ENCODE measurements at regions not wholly inside any gene's neighbourhood (a gene's known extent, or its start where the extent isn't known, plus 50 kb on each side); places are given as distances from the start of the nearest gene placed in this dataset.

DNA sequence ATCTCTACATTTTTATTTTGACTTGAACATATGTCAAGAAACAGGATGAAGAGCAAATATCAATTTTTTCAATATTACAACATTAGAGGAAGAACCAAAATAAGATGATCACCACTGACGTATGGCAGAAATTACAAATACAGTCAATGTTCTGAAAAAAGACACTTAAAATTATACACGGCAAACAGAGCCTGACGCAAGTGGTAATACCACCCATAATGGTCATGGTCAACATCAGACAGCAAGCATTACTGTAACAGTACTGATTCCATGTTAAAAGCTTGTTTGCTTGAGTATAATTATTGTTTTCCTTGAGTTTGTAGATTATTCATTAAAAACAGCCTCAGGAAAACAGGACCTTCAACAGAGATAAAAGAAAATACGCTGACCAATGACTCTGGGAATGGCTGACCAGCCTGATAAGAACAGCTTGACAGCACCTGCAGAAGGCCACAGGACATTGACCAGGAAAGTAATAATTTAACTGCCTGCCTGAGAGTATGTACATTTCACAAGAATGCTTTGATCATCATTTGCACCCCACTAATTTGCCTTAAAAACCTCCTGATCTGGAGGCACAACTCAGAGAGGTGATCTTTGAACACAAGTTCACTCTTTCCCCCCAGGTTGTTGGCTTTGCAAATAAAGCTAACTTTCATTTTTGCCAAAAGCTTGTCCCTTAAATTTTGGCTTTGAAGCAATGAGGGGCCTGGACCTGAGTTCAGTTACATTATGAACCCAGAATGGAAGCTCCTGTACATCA is 187.3 kb downstream of the IPO8 start:
- POLR2A ChIA-PET: no interaction called here
- H3K9me3 Mint-ChIP-seq: no peaks in the 10 kb centered on the region
- H3K36me3 Mint-ChIP-seq: no peaks in the 10 kb centered on the region
- H3K9me3 ChIP-seq: no peaks in the 10 kb centered on the region
- H3K4me1 ChIP-seq (ENCODE audit: control insufficient read depth in 1 of 2, extremely low read depth in 1 of 2, insufficient read depth in 2 of 2, low read length in 2 of 2): no peaks in the 10 kb centered on the region
- no peaks in the 10 kb centered on the region for H3K36me3 ChIP-seq (ENCODE audit: control insufficient read depth in 2 of 2, extremely low read depth in 1 of 2, insufficient read depth in 1 of 2, low read length in 1 of 2)
- ATAC-seq (replicated peaks in 1 of 4): no peak
- H3K4me3 Mint-ChIP-seq: no peak overlapping the region
- 29% methylated on average over 1 of the region's 4 CpGs for WGBS (ENCODE audit: insufficient coverage)
- H3K4me3 ChIP-seq (ENCODE audit: control insufficient read depth in 1 of 2, extremely low read depth in 1 of 2, low read length in 1 of 2): no peak overlapping the region
- H3K27me3 Mint-ChIP-seq: peaks cover 0 to 2% of the 10 kb centered on the region in 2 donors
- CTCF ChIA-PET: no interaction called here
- no peak for DNase-seq
- peaks cover 0 to 5% of the 10 kb centered on the region in 2 experiments for H3K27me3 ChIP-seq (replicated peaks in 1 of 2; ENCODE audit: control insufficient read depth in 2 of 2, extremely low read depth in 1 of 2, insufficient read depth in 2 of 2, low read length in 1 of 2)
- H3K4me1 Mint-ChIP-seq: no peaks in the 10 kb centered on the region
- no peak overlapping the region for H3K27ac Mint-ChIP-seq
- H3K27ac ChIP-seq (ENCODE audit: low read length): no peak overlapping the region

DNA sequence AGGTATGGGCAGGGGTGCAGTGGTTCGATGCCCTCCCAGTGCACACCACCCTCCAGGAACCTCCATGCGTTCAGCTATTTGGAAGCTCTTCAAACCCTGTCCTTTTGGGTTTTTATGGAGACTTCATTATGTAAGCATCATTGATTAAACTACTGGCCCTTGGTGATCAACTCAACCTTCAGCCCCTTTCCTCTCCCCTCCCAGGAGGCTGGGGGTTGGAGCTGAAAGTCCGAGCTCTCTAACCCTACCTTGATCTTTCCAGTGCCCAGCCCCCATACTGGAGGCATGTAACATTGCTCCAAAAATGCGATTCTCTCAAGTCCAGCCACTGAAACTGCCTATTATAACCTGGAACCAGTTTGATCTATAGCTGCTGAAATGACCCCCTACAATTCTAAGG is 188.1 kb downstream of the IPO8 start:
- ChIA-PET POLR2A (no interaction called here), CTCF (no interaction called here)
- Mint-ChIP-seq H3K9me3 (no peaks in the 10 kb centered on the region), H3K4me1 (no peaks in the 10 kb centered on the region), H3K4me3 (no peak overlapping the region), H3K36me3 (no peaks in the 10 kb centered on the region), H3K27ac (no peak overlapping the region), H3K27me3 (peaks cover 0 to 2% of the 10 kb centered on the region in 2 donors)
- H3K27me3 ChIP-seq (replicated peaks in 1 of 2; ENCODE audit: control insufficient read depth in 2 of 2, extremely low read depth in 1 of 2, insufficient read depth in 2 of 2, low read length in 1 of 2): peaks cover 0 to 5% of the 10 kb centered on the region in 2 experiments
- no peaks in the 10 kb centered on the region for H3K36me3 ChIP-seq (ENCODE audit: control insufficient read depth in 2 of 2, extremely low read depth in 1 of 2, insufficient read depth in 1 of 2, low read length in 1 of 2)
- no peaks in the 10 kb centered on the region for H3K4me1 ChIP-seq (ENCODE audit: control insufficient read depth in 1 of 2, extremely low read depth in 1 of 2, insufficient read depth in 2 of 2, low read length in 2 of 2)
- H3K9me3 ChIP-seq: no peaks in the 10 kb centered on the region
- no peak overlapping the region for H3K27ac ChIP-seq (ENCODE audit: low read length)
- no peak for ATAC-seq (replicated peaks in 1 of 4)
- WGBS (ENCODE audit: insufficient coverage): 79% methylated on average over 3 of the region's 4 CpGs
- no peak overlapping the region for H3K4me3 ChIP-seq (ENCODE audit: control insufficient read depth in 1 of 2, extremely low read depth in 1 of 2, low read length in 1 of 2)
- no peak for DNase-seq

DNA sequence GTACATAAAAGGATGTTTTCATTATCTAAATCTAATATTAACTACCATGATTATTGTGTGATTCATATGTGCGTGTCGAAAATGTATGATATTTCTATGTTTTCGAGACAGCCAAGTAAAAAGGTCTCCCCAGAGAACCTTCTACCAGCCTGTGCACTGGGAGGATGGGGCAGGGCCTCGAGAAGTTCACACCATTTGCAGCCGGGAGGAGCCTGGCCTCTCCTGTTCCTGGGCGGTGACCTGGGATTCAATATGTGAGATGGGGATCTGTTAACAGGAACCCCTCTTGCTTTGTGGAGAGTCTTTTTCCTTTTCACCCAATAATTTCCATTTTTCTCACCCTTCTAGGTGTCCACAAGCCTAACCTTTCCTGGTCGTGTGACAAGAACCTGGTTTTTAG is 189.3 kb downstream of the IPO8 start:
- Histone ChIP-seq H3K27ac (ENCODE audit: low read length) (no peak overlapping the region), H3K9me3 (no peaks in the 10 kb centered on the region), H3K36me3 (ENCODE audit: control insufficient read depth in 2 of 2, extremely low read depth in 1 of 2, insufficient read depth in 1 of 2, low read length in 1 of 2) (no peaks in the 10 kb centered on the region), H3K27me3 (replicated peaks in 1 of 2; ENCODE audit: control insufficient read depth in 2 of 2, extremely low read depth in 1 of 2, insufficient read depth in 2 of 2, low read length in 1 of 2) (peaks cover 0 to 5% of the 10 kb centered on the region in 2 experiments), H3K4me1 (ENCODE audit: control insufficient read depth in 1 of 2, extremely low read depth in 1 of 2, insufficient read depth in 2 of 2, low read length in 2 of 2) (no peaks in the 10 kb centered on the region), H3K4me3 (ENCODE audit: control insufficient read depth in 1 of 2, extremely low read depth in 1 of 2, low read length in 1 of 2) (no peak overlapping the region)
- Mint-ChIP-seq H3K27ac (no peak overlapping the region), H3K4me3 (no peak overlapping the region), H3K4me1 (no peaks in the 10 kb centered on the region), H3K9me3 (no peaks in the 10 kb centered on the region), H3K36me3 (no peaks in the 10 kb centered on the region), H3K27me3 (peaks cover 0 to 2% of the 10 kb centered on the region in 2 donors)
- ChIA-PET CTCF (no interaction called here), POLR2A (no interaction called here)
- no peak for DNase-seq
- no peak for ATAC-seq (replicated peaks in 1 of 4)
- WGBS (ENCODE audit: insufficient coverage): no CpG with 5 or more reads among the region's 7 CpGs

DNA sequence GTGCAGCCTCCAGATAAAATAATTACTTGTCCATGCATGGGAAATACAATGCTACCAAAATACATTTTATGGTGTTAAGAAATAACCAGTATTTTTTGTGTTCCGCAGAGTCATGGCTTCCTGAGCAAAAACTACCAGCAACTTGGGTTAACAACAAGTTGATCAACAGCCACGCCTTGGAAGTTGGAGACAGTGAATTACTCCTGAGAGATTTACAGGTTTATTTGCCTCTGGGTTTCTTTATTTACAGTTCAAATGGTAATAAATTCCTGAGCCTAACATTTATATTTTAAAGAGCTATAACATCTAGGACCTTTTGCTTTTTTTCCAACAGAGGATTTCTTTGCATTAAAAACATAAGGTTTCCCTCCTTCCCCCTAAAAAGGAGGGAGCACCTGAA is 194.0 kb downstream of the IPO8 start:
- Mint-ChIP-seq H3K27me3 (peaks cover 0 to 2% of the 10 kb centered on the region in 2 donors), H3K9me3 (no peaks in the 10 kb centered on the region), H3K4me1 (no peaks in the 10 kb centered on the region), H3K27ac (no peak overlapping the region), H3K4me3 (no peak overlapping the region), H3K36me3 (no peaks in the 10 kb centered on the region)
- Histone ChIP-seq H3K4me3 (ENCODE audit: control insufficient read depth in 1 of 2, extremely low read depth in 1 of 2, low read length in 1 of 2) (no peak overlapping the region), H3K27ac (ENCODE audit: low read length) (no peak overlapping the region), H3K27me3 (replicated peaks in 1 of 2; ENCODE audit: control insufficient read depth in 2 of 2, extremely low read depth in 1 of 2, insufficient read depth in 2 of 2, low read length in 1 of 2) (no peaks in the 10 kb centered on the region), H3K4me1 (ENCODE audit: control insufficient read depth in 1 of 2, extremely low read depth in 1 of 2, insufficient read depth in 2 of 2, low read length in 2 of 2) (no peaks in the 10 kb centered on the region), H3K9me3 (no peaks in the 10 kb centered on the region), H3K36me3 (ENCODE audit: control insufficient read depth in 2 of 2, extremely low read depth in 1 of 2, insufficient read depth in 1 of 2, low read length in 1 of 2) (no peaks in the 10 kb centered on the region)
- no CpG with 5 or more reads among the region's 2 CpGs for WGBS (ENCODE audit: insufficient coverage)
- no peak for DNase-seq
- ChIA-PET POLR2A (no interaction called here), CTCF (no interaction called here)
- no peak for ATAC-seq (replicated peaks in 1 of 4)

DNA sequence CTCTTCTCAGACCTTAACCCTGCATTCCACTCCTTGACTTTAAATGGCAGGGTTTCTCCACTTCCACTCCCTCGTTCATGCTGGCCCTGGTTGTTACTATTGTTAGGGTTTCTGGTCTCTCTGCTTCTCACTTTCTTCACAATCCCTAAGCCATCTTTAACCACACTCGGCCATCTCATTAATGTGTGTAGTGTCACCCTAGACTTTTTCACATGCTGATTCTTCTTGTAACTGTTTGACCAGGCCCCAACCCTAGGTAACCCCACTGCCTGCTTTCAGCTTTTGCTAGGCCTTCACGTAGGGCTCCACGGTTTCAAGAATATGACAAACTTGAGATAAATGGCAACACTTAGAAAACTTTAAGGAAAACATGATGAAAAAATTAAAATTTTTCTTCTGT is 195.1 kb downstream of the IPO8 start:
- Mint-ChIP-seq H3K9me3 (no peaks in the 10 kb centered on the region), H3K27me3 (peaks cover 0 to 2% of the 10 kb centered on the region in 2 donors), H3K4me1 (no peaks in the 10 kb centered on the region), H3K4me3 (no peak overlapping the region), H3K27ac (no peak overlapping the region), H3K36me3 (no peaks in the 10 kb centered on the region)
- H3K4me3 ChIP-seq (ENCODE audit: control insufficient read depth in 1 of 2, extremely low read depth in 1 of 2, low read length in 1 of 2): no peak overlapping the region
- DNase-seq: no peak
- no peaks in the 10 kb centered on the region for H3K4me1 ChIP-seq (ENCODE audit: control insufficient read depth in 1 of 2, extremely low read depth in 1 of 2, insufficient read depth in 2 of 2, low read length in 2 of 2)
- no peak overlapping the region for H3K27ac ChIP-seq (ENCODE audit: low read length)
- CTCF ChIA-PET: no interaction called here
- no peak for ATAC-seq (replicated peaks in 1 of 4)
- no peaks in the 10 kb centered on the region for H3K27me3 ChIP-seq (replicated peaks in 1 of 2; ENCODE audit: control insufficient read depth in 2 of 2, extremely low read depth in 1 of 2, insufficient read depth in 2 of 2, low read length in 1 of 2)
- H3K9me3 ChIP-seq: no peaks in the 10 kb centered on the region
- POLR2A ChIA-PET: no interaction called here
- WGBS (ENCODE audit: insufficient coverage): no CpG with 5 or more reads among the region's 4 CpGs
- H3K36me3 ChIP-seq (ENCODE audit: control insufficient read depth in 2 of 2, extremely low read depth in 1 of 2, insufficient read depth in 1 of 2, low read length in 1 of 2): no peaks in the 10 kb centered on the region

DNA sequence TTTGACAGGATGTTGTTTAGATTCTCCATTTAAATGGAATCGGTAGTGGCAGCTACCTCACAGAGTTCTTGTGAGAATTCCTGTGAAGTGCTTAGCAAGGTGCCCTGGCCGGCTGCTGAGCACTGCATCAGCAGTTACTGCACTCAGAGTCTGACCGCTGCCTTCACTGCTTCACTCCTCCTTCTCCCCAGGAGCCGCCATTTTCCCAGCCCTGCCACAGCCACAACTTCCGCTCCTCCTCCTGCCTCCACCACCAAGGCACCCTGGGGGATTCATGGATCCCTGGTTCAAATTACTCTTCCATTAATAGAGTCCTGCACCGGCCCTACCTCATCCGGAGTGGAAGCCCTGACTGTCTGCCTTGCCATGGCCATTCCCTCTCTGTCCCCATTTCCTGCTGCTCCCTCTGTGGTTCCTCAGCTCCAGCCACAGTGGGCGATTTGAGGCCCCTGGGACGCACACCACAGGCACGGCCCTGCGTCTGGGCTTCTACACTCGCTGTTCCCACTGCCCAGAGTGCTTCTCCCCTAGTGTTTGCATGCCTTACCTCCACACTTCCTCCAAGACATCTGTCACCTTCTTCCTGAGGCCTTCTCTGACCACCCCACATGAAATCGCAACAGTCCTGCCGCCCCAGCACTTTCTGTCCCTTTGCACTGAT is 210.3 kb downstream of the IPO8 start:
- WGBS (ENCODE audit: insufficient coverage): 85% methylated on average over 12 of the region's 14 CpGs
- no peak overlapping the region for H3K4me3 Mint-ChIP-seq
- Histone ChIP-seq H3K4me1 (ENCODE audit: control insufficient read depth in 1 of 2, extremely low read depth in 1 of 2, insufficient read depth in 2 of 2, low read length in 2 of 2) (no peaks in the 10 kb centered on the region), H3K9me3 (no peaks in the 10 kb centered on the region), H3K36me3 (ENCODE audit: control insufficient read depth in 2 of 2, extremely low read depth in 1 of 2, insufficient read depth in 1 of 2, low read length in 1 of 2) (no peaks in the 10 kb centered on the region), H3K4me3 (ENCODE audit: control insufficient read depth in 1 of 2, extremely low read depth in 1 of 2, low read length in 1 of 2) (no peak overlapping the region), H3K27me3 (replicated peaks in 1 of 2; ENCODE audit: control insufficient read depth in 2 of 2, extremely low read depth in 1 of 2, insufficient read depth in 2 of 2, low read length in 1 of 2) (peaks cover 0 to 5% of the 10 kb centered on the region in 2 experiments), H3K27ac (ENCODE audit: low read length) (no peak overlapping the region)
- H3K27me3 Mint-ChIP-seq: peaks cover 2 to 4% of the 10 kb centered on the region in 2 donors
- no peak overlapping the region for H3K27ac Mint-ChIP-seq
- H3K36me3 Mint-ChIP-seq: no peaks in the 10 kb centered on the region
- H3K9me3 Mint-ChIP-seq: no peaks in the 10 kb centered on the region
- no peak for ATAC-seq (replicated peaks in 1 of 4)
- POLR2A ChIA-PET: no interaction called here
- DNase-seq: no peak
- H3K4me1 Mint-ChIP-seq: no peaks in the 10 kb centered on the region
- CTCF ChIA-PET: no interaction called here

Data from T-cell (primary cell).